ENCODE measurements at regions not wholly inside any gene's neighbourhood (a gene's known extent, or its start where the extent isn't known, plus 50 kb on each side); places are given as distances from the start of the nearest gene placed in this dataset.

DNA sequence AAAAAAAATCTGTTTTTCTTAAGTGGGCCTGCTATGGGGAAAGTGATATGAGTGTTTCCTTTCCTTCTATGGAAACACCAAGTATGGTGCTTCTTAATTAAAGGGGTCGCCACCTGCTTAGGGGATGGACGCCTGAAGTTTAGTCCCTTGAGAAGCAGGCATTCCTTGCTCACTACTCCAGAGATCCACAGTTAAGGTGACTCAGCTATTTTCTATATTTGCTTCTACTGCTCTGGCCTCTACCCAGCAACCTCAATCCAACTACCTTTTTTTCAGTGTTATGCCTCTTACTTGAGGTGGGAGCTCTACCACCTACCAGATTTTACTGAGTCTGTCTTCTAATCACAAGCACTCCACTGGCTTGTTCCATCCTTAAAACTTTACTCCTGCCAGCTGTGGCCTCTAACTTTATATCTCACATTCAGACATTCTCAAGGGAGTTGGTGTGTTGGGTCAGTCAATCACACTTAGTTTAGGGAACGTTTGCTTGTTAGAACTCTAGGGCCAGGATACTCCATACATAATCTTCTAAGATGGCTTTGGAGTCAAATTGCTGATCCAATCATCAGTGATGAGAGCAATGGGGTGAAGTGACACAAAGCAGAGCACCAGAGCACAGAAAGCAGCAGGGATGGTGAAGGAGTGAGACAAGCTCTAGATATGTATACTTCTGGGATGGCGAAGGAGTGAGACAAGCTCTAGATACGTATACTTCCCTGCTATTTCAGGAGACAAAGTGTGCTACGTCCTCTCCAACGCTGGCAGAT is 708.1 kb downstream of the EFNA5 start:
- no peak for TF ChIP-seq POLR2A (IDR thresholded peaks at IDR 0.05)
- no peak for TF ChIP-seq EP300 (IDR thresholded peaks at IDR 0.05)
- TF ChIP-seq POLR2AphosphoS5 (IDR thresholded peaks at IDR 0.05), result no peak

All from stomach (tissue), 4 donors.